OCI-LY1 (cell line): ENCODE measurements at regions not wholly inside any gene's neighbourhood (a gene's known extent, or its start where the extent isn't known, plus 50 kb on each side); places are given as distances from the start of the nearest gene placed in this dataset.

Source experiments
- EZH2 ChIP-seq: fragments of 200-600 bp; sonication (generic), shearing (Covaris generic); IDR thresholded peaks from 2 replicates; pipeline ENCODE4 v1.8.0; 2017; ENCODE audit warnings: borderline replicate concordance, mixed run types, mild to moderate bottlenecking, antibody characterized with exemption, low read length, moderate library complexity, mixed read lengths
- TF ChIP-seq, protein P1 (sequence below): fragments of 200-600 bp; sonication (generic), shearing (Covaris generic); IDR thresholded peaks from 2 replicates; pipeline ENCODE4 v1.5.1; 2017; ENCODE audit warnings: mild to moderate bottlenecking, antibody characterized with exemption, low read length, moderate library complexity, mixed read lengths

DNA sequence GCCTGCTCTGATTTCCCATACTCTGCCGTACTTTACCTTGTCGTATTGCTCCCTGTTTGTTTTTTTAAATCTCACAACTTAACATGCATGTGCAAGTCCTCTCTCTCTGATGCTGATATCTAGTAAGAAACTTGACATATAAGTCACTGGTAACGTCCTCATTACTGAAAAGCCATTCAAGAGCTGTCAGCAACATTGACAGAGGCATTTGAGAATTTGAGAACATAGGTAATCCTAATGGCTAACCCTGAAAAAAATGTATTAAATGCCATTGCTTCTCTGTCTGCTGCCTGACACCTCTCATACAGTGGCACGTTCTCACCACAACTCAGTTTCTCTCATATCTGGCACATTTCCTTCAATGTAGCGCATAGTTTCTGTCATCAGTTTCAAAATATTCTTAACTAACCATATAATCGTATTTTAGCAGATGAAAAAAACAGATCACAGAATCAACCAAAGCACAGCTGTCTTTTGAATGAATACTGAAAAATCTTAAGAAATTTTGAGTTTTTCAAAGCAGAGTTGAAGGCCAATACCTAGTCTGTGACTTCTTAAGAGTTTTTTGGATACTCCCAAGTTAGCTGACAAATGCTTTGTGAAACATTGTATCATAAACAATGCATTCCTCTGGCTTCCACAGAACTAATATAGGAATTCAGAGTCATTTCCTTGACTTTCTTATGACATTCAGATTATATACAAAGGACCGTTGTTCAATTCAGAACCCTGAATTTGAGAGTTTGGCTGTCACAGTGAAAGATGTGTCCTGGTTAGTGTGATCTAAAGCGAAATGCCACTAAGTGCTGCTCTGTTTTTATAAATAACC is 996.4 kb downstream of the C4orf33 start:
- TF ChIP-seq, protein P1, sequence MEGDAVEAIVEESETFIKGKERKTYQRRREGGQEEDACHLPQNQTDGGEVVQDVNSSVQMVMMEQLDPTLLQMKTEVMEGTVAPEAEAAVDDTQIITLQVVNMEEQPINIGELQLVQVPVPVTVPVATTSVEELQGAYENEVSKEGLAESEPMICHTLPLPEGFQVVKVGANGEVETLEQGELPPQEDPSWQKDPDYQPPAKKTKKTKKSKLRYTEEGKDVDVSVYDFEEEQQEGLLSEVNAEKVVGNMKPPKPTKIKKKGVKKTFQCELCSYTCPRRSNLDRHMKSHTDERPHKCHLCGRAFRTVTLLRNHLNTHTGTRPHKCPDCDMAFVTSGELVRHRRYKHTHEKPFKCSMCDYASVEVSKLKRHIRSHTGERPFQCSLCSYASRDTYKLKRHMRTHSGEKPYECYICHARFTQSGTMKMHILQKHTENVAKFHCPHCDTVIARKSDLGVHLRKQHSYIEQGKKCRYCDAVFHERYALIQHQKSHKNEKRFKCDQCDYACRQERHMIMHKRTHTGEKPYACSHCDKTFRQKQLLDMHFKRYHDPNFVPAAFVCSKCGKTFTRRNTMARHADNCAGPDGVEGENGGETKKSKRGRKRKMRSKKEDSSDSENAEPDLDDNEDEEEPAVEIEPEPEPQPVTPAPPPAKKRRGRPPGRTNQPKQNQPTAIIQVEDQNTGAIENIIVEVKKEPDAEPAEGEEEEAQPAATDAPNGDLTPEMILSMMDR: no peak
- TF ChIP-seq EZH2: no peak
